OCI-LY1 (cell line): ENCODE measurements at regions not wholly inside any gene's neighbourhood (a gene's known extent, or its start where the extent isn't known, plus 50 kb on each side); places are given as distances from the start of the nearest gene placed in this dataset.

Source experiments
- H2AFZ ChIP-seq: fragments of 200-600 bp; sonication (generic), shearing (Covaris generic); 2 replicates; pipeline ENCODE4 v1.6.0; 2014; ENCODE audit warnings: antibody characterized with exemption, mild to moderate bottlenecking, low read length
- H3F3A ChIP-seq: fragments of 200-600 bp; sonication (generic), shearing (Covaris generic); 2 replicates; pipeline ENCODE4 v1.6.0; 2014; ENCODE audit warnings: mild to moderate bottlenecking, antibody characterized with exemption, low read length, moderate library complexity; ENCODE audit not compliant: insufficient read depth
- H3K27ac ChIP-seq: fragments of 200-600 bp; sonication (generic); 2 replicates; pipeline ENCODE4 v1.5.1; 2014; ENCODE audit warnings: low read length, mixed run types, mild to moderate bottlenecking, low read depth; ENCODE audit not compliant: poor library complexity, severe bottlenecking
- H3K27me3 ChIP-seq: fragments of 200-600 bp; sonication (generic); 2 replicates; pipeline ENCODE4 v1.6.0; 2014; ENCODE audit warnings: antibody characterized with exemption, mild to moderate bottlenecking, low read length, moderate library complexity; ENCODE audit not compliant: insufficient read depth
- H3K36me3 ChIP-seq: fragments of 200-600 bp; sonication (generic); 2 replicates; pipeline ENCODE4 v1.6.1; 2014; ENCODE audit warnings: mild to moderate bottlenecking, antibody characterized with exemption, low read length, moderate library complexity, mixed read lengths; ENCODE audit not compliant: insufficient read depth
- H3K4me1 ChIP-seq: fragments of 200-600 bp; sonication (generic); 2 replicates; pipeline ENCODE4 v1.5.1; 2014; ENCODE audit warnings: mild to moderate bottlenecking, low read length, moderate library complexity; ENCODE audit not compliant: insufficient read depth, severe bottlenecking
- H3K4me2 ChIP-seq: fragments of 200-600 bp; sonication (generic), shearing (Covaris generic); 2 replicates; pipeline ENCODE4 v1.6.1; 2014; ENCODE audit warnings: low read length
- H3K4me3 ChIP-seq: fragments of 200-600 bp; sonication (generic); 2 replicates; pipeline ENCODE4 v1.5.1; 2014; ENCODE audit warnings: low read length, low read depth, mild to moderate bottlenecking, mixed read lengths; ENCODE audit not compliant: poor library complexity, severe bottlenecking
- H3K79me2 ChIP-seq: fragments of 200-600 bp; shearing (Covaris generic); 2 replicates; pipeline ENCODE4 v1.6.1; 2016; ENCODE audit warnings: mixed run types, low read length, mixed read lengths; ENCODE audit not compliant: insufficient read depth
- H3K9ac ChIP-seq: fragments of 200-600 bp; sonication (generic), shearing (Covaris generic); 2 replicates; pipeline ENCODE4 v1.6.1; 2014; ENCODE audit warnings: mild to moderate bottlenecking, low read length, mixed read lengths
- H3K9me2 ChIP-seq: fragments of 200-600 bp; sonication (generic), shearing (Covaris generic); 2 replicates; pipeline ENCODE4 v1.6.1; 2014; ENCODE audit warnings: low read depth, mild to moderate bottlenecking, low read length, mixed read lengths
- H3K9me3 ChIP-seq: fragments of 200-600 bp; shearing (Covaris generic); 2 replicates; pipeline ENCODE4 v1.6.1; 2014; ENCODE audit warnings: low read length, mixed read lengths
- H4K20me1 ChIP-seq: fragments of 200-600 bp; sonication (generic), shearing (Covaris generic); 2 replicates; pipeline ENCODE4 v1.6.0; 2016; ENCODE audit warnings: mild to moderate bottlenecking, low read length; ENCODE audit not compliant: insufficient read depth
- EZH2 ChIP-seq: fragments of 200-600 bp; sonication (generic), shearing (Covaris generic); IDR thresholded peaks from 2 replicates; pipeline ENCODE4 v1.8.0; 2017; ENCODE audit warnings: borderline replicate concordance, mixed run types, mild to moderate bottlenecking, antibody characterized with exemption, low read length, moderate library complexity, mixed read lengths
- TF ChIP-seq, protein P1 (sequence below): fragments of 200-600 bp; sonication (generic), shearing (Covaris generic); IDR thresholded peaks from 2 replicates; pipeline ENCODE4 v1.5.1; 2017; ENCODE audit warnings: mild to moderate bottlenecking, antibody characterized with exemption, low read length, moderate library complexity, mixed read lengths

DNA sequence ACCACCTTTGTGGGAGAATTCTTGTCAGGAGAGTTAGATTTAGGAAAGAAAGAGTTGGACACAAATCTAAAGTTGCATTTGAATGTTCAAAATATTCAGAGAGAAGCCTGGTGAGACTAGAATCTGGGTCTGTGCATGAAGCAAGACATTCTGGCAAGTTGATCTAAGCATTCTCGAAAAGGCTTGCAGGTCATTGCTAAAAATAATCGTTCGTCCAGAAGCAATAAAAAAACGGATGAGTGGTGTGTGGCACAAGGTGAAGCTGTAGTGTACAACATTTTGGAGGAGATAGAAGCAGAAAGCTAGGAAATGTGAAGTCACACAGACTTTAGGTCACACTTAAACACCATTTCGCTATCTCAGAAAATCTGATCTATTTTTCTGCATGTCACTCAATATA is 114.9 kb upstream of the IFNGR1 start:
- H3K27ac ChIP-seq: no peak overlapping the region
- no peaks in the 10 kb centered on the region for H4K20me1 ChIP-seq
- TF ChIP-seq, protein P1, sequence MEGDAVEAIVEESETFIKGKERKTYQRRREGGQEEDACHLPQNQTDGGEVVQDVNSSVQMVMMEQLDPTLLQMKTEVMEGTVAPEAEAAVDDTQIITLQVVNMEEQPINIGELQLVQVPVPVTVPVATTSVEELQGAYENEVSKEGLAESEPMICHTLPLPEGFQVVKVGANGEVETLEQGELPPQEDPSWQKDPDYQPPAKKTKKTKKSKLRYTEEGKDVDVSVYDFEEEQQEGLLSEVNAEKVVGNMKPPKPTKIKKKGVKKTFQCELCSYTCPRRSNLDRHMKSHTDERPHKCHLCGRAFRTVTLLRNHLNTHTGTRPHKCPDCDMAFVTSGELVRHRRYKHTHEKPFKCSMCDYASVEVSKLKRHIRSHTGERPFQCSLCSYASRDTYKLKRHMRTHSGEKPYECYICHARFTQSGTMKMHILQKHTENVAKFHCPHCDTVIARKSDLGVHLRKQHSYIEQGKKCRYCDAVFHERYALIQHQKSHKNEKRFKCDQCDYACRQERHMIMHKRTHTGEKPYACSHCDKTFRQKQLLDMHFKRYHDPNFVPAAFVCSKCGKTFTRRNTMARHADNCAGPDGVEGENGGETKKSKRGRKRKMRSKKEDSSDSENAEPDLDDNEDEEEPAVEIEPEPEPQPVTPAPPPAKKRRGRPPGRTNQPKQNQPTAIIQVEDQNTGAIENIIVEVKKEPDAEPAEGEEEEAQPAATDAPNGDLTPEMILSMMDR: no peak
- no peak for TF ChIP-seq EZH2
- no peak overlapping the region for H2AFZ ChIP-seq
- no peak overlapping the region for H3K9ac ChIP-seq
- no peaks in the 10 kb centered on the region for H3K9me2 ChIP-seq
- H3F3A ChIP-seq: no peaks in the 10 kb centered on the region
- H3K4me1 ChIP-seq: no peaks in the 10 kb centered on the region
- H3K27me3 ChIP-seq: no peaks in the 10 kb centered on the region
- H3K36me3 ChIP-seq: no peaks in the 10 kb centered on the region
- H3K79me2 ChIP-seq: no peaks in the 10 kb centered on the region
- H3K4me3 ChIP-seq: no peak overlapping the region
- no peak overlapping the region for H3K4me2 ChIP-seq
- H3K9me3 ChIP-seq: no peaks in the 10 kb centered on the region

DNA sequence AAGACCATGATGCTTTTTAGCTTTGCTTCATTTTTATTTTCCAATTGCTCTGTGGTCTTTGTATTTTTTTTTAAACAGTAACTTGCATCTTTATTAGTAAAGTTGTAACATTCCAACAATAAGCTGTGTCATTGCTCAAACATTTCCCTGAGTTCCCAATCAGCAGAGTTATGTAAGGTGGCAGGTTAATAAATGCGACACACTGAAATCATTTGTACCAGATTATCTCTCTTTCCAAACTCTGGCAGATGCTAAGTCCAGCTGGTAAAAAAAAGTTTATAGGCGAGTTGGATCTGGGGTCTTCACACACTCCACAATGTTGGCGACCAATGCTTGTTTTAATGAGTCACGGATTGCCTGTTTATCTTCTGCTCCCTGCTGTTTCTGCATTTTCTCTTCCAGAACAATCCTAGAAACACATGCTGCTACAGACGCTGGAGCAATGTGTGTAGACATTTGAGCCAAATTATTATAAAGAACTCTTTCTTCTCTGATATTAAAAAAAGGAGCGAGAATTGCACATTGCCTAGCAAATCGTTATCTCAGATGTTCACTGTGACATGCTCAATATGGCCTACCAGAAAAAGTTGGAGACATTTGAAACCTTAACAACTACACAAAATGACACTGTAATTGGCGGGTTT is 113.6 kb upstream of the IFNGR1 start:
- Histone ChIP-seq H3K27ac (no peak overlapping the region), H3K9me2 (no peaks in the 10 kb centered on the region), H3K9me3 (no peaks in the 10 kb centered on the region), H3K79me2 (no peaks in the 10 kb centered on the region), H3K36me3 (no peaks in the 10 kb centered on the region), H3K4me3 (no peak overlapping the region), H3K4me1 (no peaks in the 10 kb centered on the region), H4K20me1 (no peaks in the 10 kb centered on the region), H3K4me2 (no peak overlapping the region), H3F3A (no peaks in the 10 kb centered on the region), H2AFZ (no peak overlapping the region), H3K27me3 (no peaks in the 10 kb centered on the region), H3K9ac (no peak overlapping the region)
- TF ChIP-seq, protein P1: no peak
- no peak for TF ChIP-seq EZH2

DNA sequence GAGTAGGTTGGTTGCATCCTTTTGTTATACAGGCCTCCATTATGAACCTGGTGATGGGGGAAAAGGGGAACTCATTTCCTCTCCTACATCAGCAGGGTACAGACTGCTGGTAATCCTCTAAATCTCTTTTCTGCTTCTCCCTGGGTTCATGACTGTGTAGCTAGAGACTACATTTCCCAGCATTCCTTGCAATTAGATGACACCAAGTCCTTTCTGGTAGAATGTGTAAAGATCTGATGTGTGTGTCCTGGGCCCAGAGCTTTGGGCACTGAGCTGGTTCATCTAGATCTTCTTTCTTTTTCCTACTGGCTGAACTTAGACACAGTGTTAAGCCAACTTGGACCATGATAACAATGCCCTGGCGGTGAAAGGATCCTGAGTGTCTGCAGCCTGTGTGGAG is 104.7 kb upstream of the IFNGR1 start:
- Histone ChIP-seq H3K27ac (no peak overlapping the region), H3K4me2 (no peak overlapping the region), H3K9me2 (no peaks in the 10 kb centered on the region), H3F3A (no peaks in the 10 kb centered on the region), H2AFZ (no peak overlapping the region), H3K36me3 (no peaks in the 10 kb centered on the region), H3K9ac (no peak overlapping the region), H3K4me1 (no peaks in the 10 kb centered on the region), H4K20me1 (no peaks in the 10 kb centered on the region), H3K27me3 (no peaks in the 10 kb centered on the region), H3K4me3 (no peak overlapping the region), H3K9me3 (no peaks in the 10 kb centered on the region), H3K79me2 (no peaks in the 10 kb centered on the region)
- TF ChIP-seq, protein P1: no peak
- no peak for TF ChIP-seq EZH2
